Mesodermal cell (in vitro differentiated cells): ENCODE measurements at regions not wholly inside any gene's neighbourhood (a gene's known extent, or its start where the extent isn't known, plus 50 kb on each side); places are given as distances from the start of the nearest gene placed in this dataset.

Source experiments
- H3K27ac ChIP-seq: 2 replicates; pipeline ENCODE4 v1.7.0; 2013; ENCODE audit warnings: mild to moderate bottlenecking, low read depth, low read length, moderate library complexity; ENCODE audit not compliant: severe bottlenecking
- H3K36me3 ChIP-seq: 2 replicates; pipeline ENCODE4 v1.7.1; 2013; ENCODE audit warnings: mild to moderate bottlenecking, low read length, moderate library complexity; ENCODE audit not compliant: control insufficient read depth, insufficient read depth
- H3K4me1 ChIP-seq: one replicate; pipeline ENCODE4 v1.7.1; 2013; ENCODE audit warnings: mild to moderate bottlenecking, low read length; ENCODE audit not compliant: insufficient read depth, control insufficient read depth, poor library complexity, severe bottlenecking
- H3K4me3 ChIP-seq: 2 replicates; pipeline ENCODE4 v1.7.0; 2013; ENCODE audit warnings: low read length, control low read depth, mild to moderate bottlenecking; ENCODE audit not compliant: insufficient read depth, poor library complexity, severe bottlenecking; ENCODE audit errors: extremely low read depth
- H3K9me3 ChIP-seq: 2 replicates; pipeline ENCODE4 v1.7.1; 2013; ENCODE audit warnings: mild to moderate bottlenecking, low read length, moderate library complexity; ENCODE audit not compliant: control insufficient read depth
- whole genome bisulfite sequencing, 2 experiments: methylation state at CpG; one replicate each; pipeline ENCODE4 v1.1.5; 2013; ENCODE audit warnings: missing lambda C conversion rate in 2 of 2; ENCODE audit not compliant: insufficient coverage in 2 of 2; 5-methylcytosine and 5-hydroxymethylcytosine counted together

GRCh38 chr2:9756692-9757250 is 86.5 kb upstream of the TAF1B start:
- WGBS, 2 experiments = 94 to 95% methylated on average over 10 to 11 of the region's 11 CpGs
- Histone ChIP-seq H3K4me3 (no peak overlapping the region), H3K36me3 (no peaks in the 10 kb centered on the region), H3K4me1 (peaks cover 49% of the 10 kb centered on the region), H3K9me3 (peaks cover 4% of the 10 kb centered on the region), H3K27ac (no peak overlapping the region)

GRCh38 chr2:9757501-9758264 is 85.6 kb upstream of the TAF1B start:
- peaks cover 46% of the 10 kb centered on the region for H3K4me1 ChIP-seq

GRCh38 chr2:9758741-9759140 is 84.5 kb upstream of the TAF1B start:
- Histone ChIP-seq H3K27ac (no peak overlapping the region), H3K4me3 (no peak overlapping the region), H3K36me3 (no peaks in the 10 kb centered on the region), H3K9me3 (peaks cover 4% of the 10 kb centered on the region), H3K4me1 (peaks cover 36% of the 10 kb centered on the region)
- WGBS, 2 experiments = 91 to 92% methylated on average over 5 of the region's 5 CpGs

More at GRCh38 chr2:9757501-9758264, 85.6 kb upstream of the TAF1B start:
- H3K9me3 ChIP-seq = peaks cover 4% of the 10 kb centered on the region
- no peaks in the 10 kb centered on the region for H3K36me3 ChIP-seq
- H3K27ac ChIP-seq = peak overlapping the region; percentile 45
- WGBS, 2 experiments = 9 to 15% methylated on average over 15 to 20 of the region's 27 CpGs
- H3K4me3 ChIP-seq = no peak overlapping the region

- no peaks in the 10 kb centered on the region for H3K36me3 ChIP-seq
- H3K4me1 ChIP-seq = peaks cover 26% of the 10 kb centered on the region
- H3K9me3 ChIP-seq = peaks cover 4% of the 10 kb centered on the region
- H3K27ac ChIP-seq = no peak overlapping the region
- H3K4me3 ChIP-seq = no peak overlapping the region
- WGBS, 2 experiments = 93 to 94% methylated on average over 3 to 4 of the region's 4 CpGs
Measured at GRCh38 chr2:9760069-9760901, 83.0 kb upstream of the TAF1B start.

GRCh38 chr2:9760902-9761228 is 82.4 kb upstream of the TAF1B start:
- H3K4me1 ChIP-seq = peaks cover 26% of the 10 kb centered on the region
- H3K36me3 ChIP-seq = no peaks in the 10 kb centered on the region
- H3K4me3 ChIP-seq = no peak overlapping the region
- H3K27ac ChIP-seq = no peak overlapping the region
- WGBS, 2 experiments = 94 to 96% methylated on average over 6 to 7 of the region's 7 CpGs
- H3K9me3 ChIP-seq = no peaks in the 10 kb centered on the region

- H3K36me3 ChIP-seq = no peaks in the 10 kb centered on the region
- no peak overlapping the region for H3K4me3 ChIP-seq
- no peaks in the 10 kb centered on the region for H3K9me3 ChIP-seq
- H3K27ac ChIP-seq = no peak overlapping the region
- peaks cover 26% of the 10 kb centered on the region for H3K4me1 ChIP-seq
- WGBS, 2 experiments = 93% methylated on average over 10 to 11 of the region's 11 CpGs
Measured at GRCh38 chr2:9761577-9761976, 81.7 kb upstream of the TAF1B start.

- WGBS, 2 experiments = 83 to 93% methylated on average over 4 to 5 of the region's 5 CpGs
Measured at GRCh38 chr2:9762164-9762563, 81.1 kb upstream of the TAF1B start.

GRCh38 chr2:9762941-9763340 is 80.3 kb upstream of the TAF1B start:
- Histone ChIP-seq H3K9me3 (no peaks in the 10 kb centered on the region), H3K36me3 (no peaks in the 10 kb centered on the region), H3K27ac (no peak overlapping the region), H3K4me1 (peaks cover 19% of the 10 kb centered on the region), H3K4me3 (no peak overlapping the region)
- WGBS, 2 experiments = 92 to 94% methylated on average over 6 to 9 of the region's 9 CpGs

More at GRCh38 chr2:9762164-9762563, 81.1 kb upstream of the TAF1B start:
- Histone ChIP-seq H3K27ac (no peak overlapping the region), H3K9me3 (no peaks in the 10 kb centered on the region), H3K36me3 (no peaks in the 10 kb centered on the region), H3K4me3 (no peak overlapping the region), H3K4me1 (peaks cover 27% of the 10 kb centered on the region)

GRCh38 chr2:9763356-9764152 is 79.7 kb upstream of the TAF1B start:
- Histone ChIP-seq H3K27ac (no peak overlapping the region), H3K36me3 (no peaks in the 10 kb centered on the region), H3K4me1 (peaks cover 13% of the 10 kb centered on the region)

GRCh38 chr2:9764153-9764778 is 79.0 kb upstream of the TAF1B start:
- no peak overlapping the region for H3K27ac ChIP-seq
- 90 to 91% methylated on average over 6 of the region's 7 CpGs for WGBS, 2 experiments
- no peaks in the 10 kb centered on the region for H3K36me3 ChIP-seq
- H3K4me1 ChIP-seq = peaks cover 10% of the 10 kb centered on the region
- no peak overlapping the region for H3K4me3 ChIP-seq
- H3K9me3 ChIP-seq = no peaks in the 10 kb centered on the region

More at GRCh38 chr2:9763356-9764152, 79.7 kb upstream of the TAF1B start:
- H3K9me3 ChIP-seq = no peaks in the 10 kb centered on the region
- WGBS, 2 experiments = 91 to 96% methylated on average over 6 to 7 of the region's 7 CpGs
- H3K4me3 ChIP-seq = no peak overlapping the region
